ENCODE measurements at regions not wholly inside any gene's neighbourhood (a gene's known extent, or its start where the extent isn't known, plus 50 kb on each side); places are given as distances from the start of the nearest gene placed in this dataset.
"Not testable (repeated sequence)": the region's sequence is repeated elsewhere in the genome, so short reads cannot be mapped to it uniquely, and the experiment has no call there.

- DNase-seq: no peak
These were observed 81.1 kb downstream of the XRCC2 start for GRCh38 chr7:152594801-152595200.

GRCh38 chr7:152591976-152592375 is 84.0 kb downstream of the XRCC2 start:
- no peak for DNase-seq

- no peak for DNase-seq
These were observed 85.5 kb downstream of the XRCC2 start for GRCh38 chr7:152590481-152590880.

- not testable (repeated sequence) for DNase-seq
These were observed 86.1 kb downstream of the XRCC2 start for GRCh38 chr7:152589821-152590220.

- no peak for DNase-seq
These were observed 87.6 kb downstream of the XRCC2 start for GRCh38 chr7:152588350-152588749.

- DNase-seq: no peak
These were observed 88.6 kb downstream of the XRCC2 start for GRCh38 chr7:152587366-152587765.

GRCh38 chr7:152583006-152583405 is 92.9 kb downstream of the XRCC2 start:
- DNase-seq: no peak

- DNase-seq: no peak
These were observed 96.9 kb downstream of the XRCC2 start for GRCh38 chr7:152579070-152579469.

- no peak for DNase-seq
These were observed 98.6 kb downstream of the XRCC2 start for GRCh38 chr7:152577339-152577738.

- DNase-seq: no peak
These were observed 100.9 kb downstream of the XRCC2 start for GRCh38 chr7:152574892-152575548.

GRCh38 chr7:152573186-152573585 is 102.8 kb downstream of the XRCC2 start:
- not testable (repeated sequence) for DNase-seq

- no peak for DNase-seq
These were observed 103.8 kb downstream of the XRCC2 start for GRCh38 chr7:152572101-152572500.

GRCh38 chr7:152571068-152571467 is 104.9 kb downstream of the XRCC2 start:
- DNase-seq: no peak

- no peak for DNase-seq
These were observed 107.0 kb downstream of the XRCC2 start for GRCh38 chr7:152568972-152569371.

GRCh38 chr7:152565731-152566130 is 110.2 kb downstream of the XRCC2 start:
- DNase-seq: no peak

- no peak for DNase-seq
These were observed 111.2 kb downstream of the XRCC2 start for GRCh38 chr7:152564656-152565250.

- no peak for DNase-seq
These were observed 119.8 kb downstream of the XRCC2 start for GRCh38 chr7:152556013-152556755.

- DNase-seq: no peak
These were observed 118.0 kb upstream of the KMT2C start for GRCh38 chr7:152553671-152554317.

- DNase-seq: no peak
These were observed 115.7 kb upstream of the KMT2C start for GRCh38 chr7:152551304-152552036.

GRCh38 chr7:152544971-152545619 is 109.3 kb upstream of the KMT2C start:
- DNase-seq: no peak

GRCh38 chr7:152544481-152544927 is 108.7 kb upstream of the KMT2C start:
- DNase-seq: no peak

GRCh38 chr7:152543799-152544198 is 108.0 kb upstream of the KMT2C start:
- no peak for DNase-seq
